GM12878 (cell line): ENCODE measurements at regions not wholly inside any gene's neighbourhood (a gene's known extent, or its start where the extent isn't known, plus 50 kb on each side); places are given as distances from the start of the nearest gene placed in this dataset.

Experiments used
- ATAC-seq: fragments of 200-7000 bp; cut with Tn5 transposase; 3 replicates; pipeline ENCODE4 v1.9.1; 2020; ENCODE audit warnings: mild to moderate bottlenecking, moderate library complexity
- BruUV-seq: library from RNA; stranded (reverse); fragments of 400-500 nt; replicated peaks from 2 replicates; lab custom pipeline; 2021; lab: Mats Ljungman, UMichigan
- CTCF ChIA-PET: fragments of 300-600 bp; sonication (Branson Sonifier 250); formaldehyde crosslinking; extraction: SDS; loops from one replicate; lab custom pipeline; 2021; ENCODE audit warnings: inconsistent platforms; lab: Yijun Ruan, JAX
- POLR2A ChIA-PET: fragments of 350-600 bp; formaldehyde crosslinking; extraction: SDS; loops from one replicate; lab custom pipeline; 2021; ENCODE audit warnings: inconsistent platforms; lab: Charles Lee
- RAD21 ChIA-PET: fragments of 300-600 bp; sonication (Branson Sonifier 250); formaldehyde crosslinking; loops from one replicate; lab custom pipeline; 2023; ENCODE audit warnings: antibody characterized with exemption; ENCODE audit not compliant: unreplicated experiment; lab: Charles Lee
- SMC1A ChIA-PET: fragments of 300-600 bp; sonication (Branson Sonifier 250); formaldehyde crosslinking; loops from one replicate; lab custom pipeline; 2023; ENCODE audit not compliant: unreplicated experiment, uncharacterized antibody; lab: Charles Lee
- DNase-seq: peaks from one replicate; pipeline ENCODE4 v3.0.0-alpha.2; 2011; ENCODE audit warnings: low read depth, low spot score
- FAIRE-seq: peaks from 3 replicates; lab custom pipeline; 2011; peaks lifted over from hg19 to GRCh38; lab: Jason Lieb, UNC
- H2AFZ ChIP-seq: 2 replicates; pipeline ENCODE4 v1.6.0; 2011; ENCODE audit warnings: low read depth, low read length, control low read depth; ENCODE audit not compliant: control insufficient read depth
- H3K27ac ChIP-seq: 2 replicates; pipeline ENCODE4 v1.5.1; 2011; ENCODE audit warnings: control low read depth; ENCODE audit not compliant: control insufficient read depth, insufficient read depth
- H3K27me3 ChIP-seq, 2 experiments: replicated peaks in 1 of 2; 2 replicates each; pipeline versions ENCODE4 v1.6.0 to v1.6.1; 2011; ENCODE audit warnings: low read length in 1 of 2; ENCODE audit not compliant: control insufficient read depth in 2 of 2, insufficient read depth in 2 of 2
- H3K36me3 ChIP-seq, 2 experiments: 2 replicates each; pipeline ENCODE4 v1.5.1; 2011; ENCODE audit warnings: low read length in 1 of 2; ENCODE audit not compliant: control insufficient read depth in 2 of 2, insufficient read depth in 2 of 2
- H3K4me1 ChIP-seq: 2 replicates; pipeline ENCODE4 v1.6.1; 2011; ENCODE audit warnings: mild to moderate bottlenecking, low read length, moderate library complexity, mixed read lengths; ENCODE audit not compliant: control insufficient read depth, insufficient read depth
- H3K4me2 ChIP-seq: 2 replicates; pipeline ENCODE4 v1.6.0; 2011; ENCODE audit warnings: control low read depth; ENCODE audit not compliant: control insufficient read depth, insufficient read depth
- H3K4me3 ChIP-seq: fragments of 200-600 bp; sonication (generic); 2 replicates; pipeline ENCODE4 v1.5.1; 2016
- H3K79me2 ChIP-seq: 2 replicates; pipeline ENCODE4 v1.6.0; 2011; ENCODE audit warnings: low read length; ENCODE audit not compliant: control insufficient read depth, insufficient read depth
- H3K9ac ChIP-seq: 2 replicates; pipeline ENCODE4 v1.8.0; 2011; ENCODE audit warnings: low read length, control low read depth, mixed read lengths; ENCODE audit not compliant: control insufficient read depth, insufficient read depth
- H3K9me3 ChIP-seq: replicated peaks from 3 replicates; pipeline ENCODE4 v1.5.1; 2011; ENCODE audit warnings: mild to moderate bottlenecking, low read length; ENCODE audit not compliant: control insufficient read depth, insufficient read depth
- H4K20me1 ChIP-seq: 2 replicates; pipeline ENCODE4 v1.6.0; 2011; ENCODE audit not compliant: control insufficient read depth, insufficient read depth
- DPF2 ChIP-seq: fragments of 450-650 bp; IDR thresholded peaks from 2 replicates; pipeline ENCODE4 v1.6.1; 2017; ENCODE audit warnings: mild to moderate bottlenecking
- IRF3 ChIP-seq: fragments of 450-650 bp; IDR thresholded peaks from 2 replicates; pipeline ENCODE4 v1.6.1; 2014; ENCODE audit warnings: mild to moderate bottlenecking
- IRF4 ChIP-seq: IDR thresholded peaks from 2 replicates; pipeline ENCODE4 v1.6.1; 2011; ENCODE audit warnings: low read depth, low read length
- KLF5 ChIP-seq: fragments of 450-650 bp; IDR thresholded peaks from 2 replicates; pipeline ENCODE4 v1.6.1; 2014; ENCODE audit warnings: mild to moderate bottlenecking; ENCODE audit not compliant: partially characterized antibody
- LARP7 ChIP-seq: fragments of 450-650 bp; IDR thresholded peaks from 2 replicates; pipeline ENCODE4 v1.6.1; 2017; ENCODE audit warnings: mild to moderate bottlenecking
- NR2F1 ChIP-seq: fragments of 450-650 bp; conservative IDR thresholded peaks from 2 replicates; pipeline ENCODE4 v1.6.1; 2017; ENCODE audit warnings: mild to moderate bottlenecking
- RAD51 ChIP-seq: fragments of 450-650 bp; IDR thresholded peaks from 2 replicates; pipeline ENCODE4 v1.6.1; 2016; ENCODE audit warnings: moderate library complexity, mild to moderate bottlenecking, inconsistent platforms
- RCOR1 ChIP-seq: conservative IDR thresholded peaks from 2 replicates; pipeline ENCODE4 v1.6.1; 2012; ENCODE audit warnings: low read depth, low read length, improper control_type of control experiment
- SMAD5 ChIP-seq: IDR thresholded peaks from 2 replicates; pipeline ENCODE4 v1.6.1; 2016; ENCODE audit warnings: antibody characterized with exemption, low read depth
- SMC3 ChIP-seq: IDR thresholded peaks from 2 replicates; pipeline ENCODE4 v1.6.1; 2011; ENCODE audit warnings: low read length, improper control_type of control experiment, borderline replicate concordance
- YBX1 ChIP-seq: fragments of 450-650 bp; IDR thresholded peaks from 2 replicates; pipeline ENCODE4 v1.6.1; 2016; ENCODE audit warnings: antibody characterized with exemption
- WGBS: methylation state at CpG from one replicate; pipeline ENCODE4 v1.1.6; 2016; ENCODE audit warnings: low lambda C conversion rate; ENCODE audit not compliant: insufficient replicate concordance, insufficient coverage; ENCODE audit errors: missing lambda C conversion rate; 5-methylcytosine and 5-hydroxymethylcytosine counted together
- in situ Hi-C: fragments of 300-500 bp; cut with MboI; formaldehyde crosslinking; loops from 9 replicates; pipeline ENCODE4 v1.14.3; 2018; ENCODE audit warnings: mixed read lengths
- intact Hi-C: fragments of 100-400 bp; cut with micrococcal nuclease; formaldehyde crosslinking; loops from one replicate; pipeline ENCODE4 v1.14.2; 2022; ENCODE audit not compliant: unreplicated experiment
- TF ChIP-seq, protein P1 (sequence below): fragments of 450-650 bp; IDR thresholded peaks from 2 replicates; pipeline ENCODE4 v1.6.1; 2017; ENCODE audit warnings: mild to moderate bottlenecking, moderate library complexity
- TF ChIP-seq, protein P2 (sequence below): IDR thresholded peaks from 2 replicates; pipeline ENCODE4 v1.6.1; 2011; ENCODE audit warnings: low read depth, low read length, improper control_type of control experiment, borderline replicate concordance

GRCh38 chr4:133775469-133775868, 426.1 kb downstream of the PABPC4L start (continued):
- TF ChIP-seq IRF3 (no peak), YBX1 (no peak), RAD51 (no peak), KLF5 (no peak)

- in situ Hi-C loops = no loop called here
- RAD21 ChIA-PET = no interaction called here
- no peaks in the 10 kb centered on the region for H3K9me3 ChIP-seq
- H3K36me3 ChIP-seq = no peaks in the 10 kb centered on the region
- FAIRE-seq = no peak
- H4K20me1 ChIP-seq = no peaks in the 10 kb centered on the region
- CTCF ChIA-PET = no interaction called here
- 47% methylated on average over 7 of the region's 7 CpGs for WGBS
- POLR2A ChIA-PET = no interaction called here
- no TSS peak for BruUV-seq
- DNase-seq = no peak
- no peak overlapping the region for H2AFZ ChIP-seq
- no peak overlapping the region for H3K4me3 ChIP-seq
- SMC1A ChIA-PET = no interaction called here
- H3K79me2 ChIP-seq = no peaks in the 10 kb centered on the region
- H3K27ac ChIP-seq = no peak overlapping the region
- TF ChIP-seq, protein P1, sequence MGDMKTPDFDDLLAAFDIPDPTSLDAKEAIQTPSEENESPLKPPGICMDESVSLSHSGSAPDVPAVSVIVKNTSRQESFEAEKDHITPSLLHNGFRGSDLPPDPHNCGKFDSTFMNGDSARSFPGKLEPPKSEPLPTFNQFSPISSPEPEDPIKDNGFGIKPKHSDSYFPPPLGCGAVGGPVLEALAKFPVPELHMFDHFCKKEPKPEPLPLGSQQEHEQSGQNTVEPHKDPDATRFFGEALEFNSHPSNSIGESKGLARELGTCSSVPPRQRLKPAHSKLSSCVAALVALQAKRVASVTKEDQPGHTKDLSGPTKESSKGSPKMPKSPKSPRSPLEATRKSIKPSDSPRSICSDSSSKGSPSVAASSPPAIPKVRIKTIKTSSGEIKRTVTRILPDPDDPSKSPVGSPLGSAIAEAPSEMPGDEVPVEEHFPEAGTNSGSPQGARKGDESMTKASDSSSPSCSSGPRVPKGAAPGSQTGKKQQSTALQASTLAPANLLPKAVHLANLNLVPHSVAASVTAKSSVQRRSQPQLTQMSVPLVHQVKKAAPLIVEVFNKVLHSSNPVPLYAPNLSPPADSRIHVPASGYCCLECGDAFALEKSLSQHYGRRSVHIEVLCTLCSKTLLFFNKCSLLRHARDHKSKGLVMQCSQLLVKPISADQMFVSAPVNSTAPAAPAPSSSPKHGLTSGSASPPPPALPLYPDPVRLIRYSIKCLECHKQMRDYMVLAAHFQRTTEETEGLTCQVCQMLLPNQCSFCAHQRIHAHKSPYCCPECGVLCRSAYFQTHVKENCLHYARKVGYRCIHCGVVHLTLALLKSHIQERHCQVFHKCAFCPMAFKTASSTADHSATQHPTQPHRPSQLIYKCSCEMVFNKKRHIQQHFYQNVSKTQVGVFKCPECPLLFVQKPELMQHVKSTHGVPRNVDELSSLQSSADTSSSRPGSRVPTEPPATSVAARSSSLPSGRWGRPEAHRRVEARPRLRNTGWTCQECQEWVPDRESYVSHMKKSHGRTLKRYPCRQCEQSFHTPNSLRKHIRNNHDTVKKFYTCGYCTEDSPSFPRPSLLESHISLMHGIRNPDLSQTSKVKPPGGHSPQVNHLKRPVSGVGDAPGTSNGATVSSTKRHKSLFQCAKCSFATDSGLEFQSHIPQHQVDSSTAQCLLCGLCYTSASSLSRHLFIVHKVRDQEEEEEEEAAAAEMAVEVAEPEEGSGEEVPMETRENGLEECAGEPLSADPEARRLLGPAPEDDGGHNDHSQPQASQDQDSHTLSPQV = no peak
- TF ChIP-seq LARP7 = no peak
- TF ChIP-seq IRF4 = no peak
- no peak for TF ChIP-seq SMC3
- TF ChIP-seq NR2F1 = no peak
- TF ChIP-seq DPF2 = no peak
- TF ChIP-seq SMAD5 = no peak
- TF ChIP-seq KLF5 = no peak
- TF ChIP-seq IRF3 = no peak
- TF ChIP-seq RCOR1 = no peak
- TF ChIP-seq, protein P2, sequence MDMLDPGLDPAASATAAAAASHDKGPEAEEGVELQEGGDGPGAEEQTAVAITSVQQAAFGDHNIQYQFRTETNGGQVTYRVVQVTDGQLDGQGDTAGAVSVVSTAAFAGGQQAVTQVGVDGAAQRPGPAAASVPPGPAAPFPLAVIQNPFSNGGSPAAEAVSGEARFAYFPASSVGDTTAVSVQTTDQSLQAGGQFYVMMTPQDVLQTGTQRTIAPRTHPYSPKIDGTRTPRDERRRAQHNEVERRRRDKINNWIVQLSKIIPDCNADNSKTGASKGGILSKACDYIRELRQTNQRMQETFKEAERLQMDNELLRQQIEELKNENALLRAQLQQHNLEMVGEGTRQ = no peak
- H3K27me3 ChIP-seq = no peaks in the 10 kb centered on the region
- H3K4me1 ChIP-seq = no peaks in the 10 kb centered on the region
- H3K9ac ChIP-seq = no peak overlapping the region
- ATAC-seq = no peak
- no peak overlapping the region for H3K4me2 ChIP-seq
- intact Hi-C loops = no loop called here
These were observed 442.2 kb downstream of the PABPC4L start for GRCh38 chr4:133759428-133759827.
